OCI-LY1 (cell line): ENCODE measurements at regions not wholly inside any gene's neighbourhood (a gene's known extent, or its start where the extent isn't known, plus 50 kb on each side); places are given as distances from the start of the nearest gene placed in this dataset.

Experiments
- H2AFZ ChIP-seq: fragments of 200-600 bp; sonication (generic), shearing (Covaris generic); 2 replicates; pipeline ENCODE4 v1.6.0; 2014; ENCODE audit warnings: antibody characterized with exemption, mild to moderate bottlenecking, low read length
- H3F3A ChIP-seq: fragments of 200-600 bp; sonication (generic), shearing (Covaris generic); 2 replicates; pipeline ENCODE4 v1.6.0; 2014; ENCODE audit warnings: mild to moderate bottlenecking, antibody characterized with exemption, low read length, moderate library complexity; ENCODE audit not compliant: insufficient read depth
- H3K27ac ChIP-seq: fragments of 200-600 bp; sonication (generic); 2 replicates; pipeline ENCODE4 v1.5.1; 2014; ENCODE audit warnings: low read length, mixed run types, mild to moderate bottlenecking, low read depth; ENCODE audit not compliant: poor library complexity, severe bottlenecking
- H3K27me3 ChIP-seq: fragments of 200-600 bp; sonication (generic); 2 replicates; pipeline ENCODE4 v1.6.0; 2014; ENCODE audit warnings: antibody characterized with exemption, mild to moderate bottlenecking, low read length, moderate library complexity; ENCODE audit not compliant: insufficient read depth
- H3K36me3 ChIP-seq: fragments of 200-600 bp; sonication (generic); 2 replicates; pipeline ENCODE4 v1.6.1; 2014; ENCODE audit warnings: mild to moderate bottlenecking, antibody characterized with exemption, low read length, moderate library complexity, mixed read lengths; ENCODE audit not compliant: insufficient read depth
- H3K4me1 ChIP-seq: fragments of 200-600 bp; sonication (generic); 2 replicates; pipeline ENCODE4 v1.5.1; 2014; ENCODE audit warnings: mild to moderate bottlenecking, low read length, moderate library complexity; ENCODE audit not compliant: insufficient read depth, severe bottlenecking
- H3K4me2 ChIP-seq: fragments of 200-600 bp; sonication (generic), shearing (Covaris generic); 2 replicates; pipeline ENCODE4 v1.6.1; 2014; ENCODE audit warnings: low read length
- H3K4me3 ChIP-seq: fragments of 200-600 bp; sonication (generic); 2 replicates; pipeline ENCODE4 v1.5.1; 2014; ENCODE audit warnings: low read length, low read depth, mild to moderate bottlenecking, mixed read lengths; ENCODE audit not compliant: poor library complexity, severe bottlenecking
- H3K79me2 ChIP-seq: fragments of 200-600 bp; shearing (Covaris generic); 2 replicates; pipeline ENCODE4 v1.6.1; 2016; ENCODE audit warnings: mixed run types, low read length, mixed read lengths; ENCODE audit not compliant: insufficient read depth
- H3K9ac ChIP-seq: fragments of 200-600 bp; sonication (generic), shearing (Covaris generic); 2 replicates; pipeline ENCODE4 v1.6.1; 2014; ENCODE audit warnings: mild to moderate bottlenecking, low read length, mixed read lengths
- H3K9me2 ChIP-seq: fragments of 200-600 bp; sonication (generic), shearing (Covaris generic); 2 replicates; pipeline ENCODE4 v1.6.1; 2014; ENCODE audit warnings: low read depth, mild to moderate bottlenecking, low read length, mixed read lengths
- H3K9me3 ChIP-seq: fragments of 200-600 bp; shearing (Covaris generic); 2 replicates; pipeline ENCODE4 v1.6.1; 2014; ENCODE audit warnings: low read length, mixed read lengths
- H4K20me1 ChIP-seq: fragments of 200-600 bp; sonication (generic), shearing (Covaris generic); 2 replicates; pipeline ENCODE4 v1.6.0; 2016; ENCODE audit warnings: mild to moderate bottlenecking, low read length; ENCODE audit not compliant: insufficient read depth
- CTCF ChIP-seq: fragments of 200-600 bp; sonication (generic), shearing (Covaris generic); IDR thresholded peaks from 2 replicates; pipeline ENCODE4 v1.5.1; 2017; ENCODE audit warnings: mild to moderate bottlenecking, antibody characterized with exemption, low read length, moderate library complexity, mixed read lengths
- EZH2 ChIP-seq: fragments of 200-600 bp; sonication (generic), shearing (Covaris generic); IDR thresholded peaks from 2 replicates; pipeline ENCODE4 v1.8.0; 2017; ENCODE audit warnings: borderline replicate concordance, mixed run types, mild to moderate bottlenecking, antibody characterized with exemption, low read length, moderate library complexity, mixed read lengths

GRCh38 chr1:228927421-228927820, 192.1 kb downstream of the RHOU start:
- Histone ChIP-seq H3K4me1 (no peaks in the 10 kb centered on the region), H3K27ac (no peak overlapping the region), H3K79me2 (no peaks in the 10 kb centered on the region), H2AFZ (no peak overlapping the region), H3K4me3 (no peak overlapping the region), H4K20me1 (no peaks in the 10 kb centered on the region), H3K9me3 (no peaks in the 10 kb centered on the region), H3K9me2 (no peaks in the 10 kb centered on the region), H3K36me3 (no peaks in the 10 kb centered on the region), H3F3A (no peaks in the 10 kb centered on the region), H3K9ac (no peak overlapping the region), H3K4me2 (no peak overlapping the region), H3K27me3 (0 out of 2 replicates have a peak, but pooled peaks cover 4% of the 10 kb centered on the region)
- TF ChIP-seq EZH2 (no peak), CTCF (no peak)

GRCh38 chr1:228927946-228928898, 192.9 kb downstream of the RHOU start:
- Histone ChIP-seq H3K27me3 (no peaks in the 10 kb centered on the region), H3F3A (no peaks in the 10 kb centered on the region), H3K36me3 (no peaks in the 10 kb centered on the region)

GRCh38 chr1:228929476-228930027, 194.3 kb downstream of the RHOU start:
- Histone ChIP-seq H4K20me1 (no peaks in the 10 kb centered on the region), H3K36me3 (no peaks in the 10 kb centered on the region), H3K27me3 (no peaks in the 10 kb centered on the region), H3K27ac (no peak overlapping the region), H3K4me1 (no peaks in the 10 kb centered on the region), H3K4me2 (no peak overlapping the region), H3K79me2 (no peaks in the 10 kb centered on the region), H3K4me3 (no peak overlapping the region), H3K9me2 (no peaks in the 10 kb centered on the region), H2AFZ (no peak overlapping the region), H3F3A (no peaks in the 10 kb centered on the region), H3K9me3 (no peaks in the 10 kb centered on the region), H3K9ac (no peak overlapping the region)
- TF ChIP-seq EZH2 (no peak), CTCF (no peak)

More at GRCh38 chr1:228927946-228928898, 192.9 kb downstream of the RHOU start:
- Histone ChIP-seq H4K20me1 (no peaks in the 10 kb centered on the region), H3K9me3 (no peaks in the 10 kb centered on the region), H3K4me2 (no peak overlapping the region), H3K9ac (no peak overlapping the region), H3K4me3 (no peak overlapping the region), H3K79me2 (no peaks in the 10 kb centered on the region), H3K4me1 (no peaks in the 10 kb centered on the region), H2AFZ (no peak overlapping the region), H3K27ac (no peak overlapping the region), H3K9me2 (no peaks in the 10 kb centered on the region)
- TF ChIP-seq EZH2 (no peak), CTCF (no peak)
